Hematopoietic multipotent progenitor cell (in vitro differentiated cells): ENCODE measurements at regions not wholly inside any gene's neighbourhood (a gene's known extent, or its start where the extent isn't known, plus 50 kb on each side); places are given as distances from the start of the nearest gene placed in this dataset.
A peak's percentile ranks its signal among the peaks of the same experiment; 100 is the strongest.
"Not testable (repeated sequence)": the region's sequence is repeated elsewhere in the genome, so short reads cannot be mapped to it uniquely, and the experiment has no call there.

ENCODE experiments used
- DNase-seq, 3 donors: peaks; one replicate each; pipeline ENCODE4 v3.0.0-alpha.2; 2011 to 2015; ENCODE audit warnings: low read depth in 2 of 3, low spot score in 2 of 3

GRCh38 chrX:35382966-35383365 is 415.2 kb upstream of the MAGEB16 start:
- no peak for DNase-seq

GRCh38 chrX:35392232-35392631 is 405.9 kb upstream of the MAGEB16 start:
- DNase-seq: no peak

GRCh38 chrX:35406386-35406785 is 391.8 kb upstream of the MAGEB16 start:
- no peak for DNase-seq

- DNase-seq: no peak
These were observed 381.4 kb upstream of the MAGEB16 start for GRCh38 chrX:35416782-35417181.

- no peak for DNase-seq
These were observed 366.1 kb upstream of the MAGEB16 start for GRCh38 chrX:35432056-35432455.

- no peak for DNase-seq
These were observed 359.0 kb upstream of the MAGEB16 start for GRCh38 chrX:35439034-35439660.

- no peak for DNase-seq
These were observed 358.4 kb upstream of the MAGEB16 start for GRCh38 chrX:35439692-35440091.

- no peak for DNase-seq
These were observed 355.7 kb upstream of the MAGEB16 start for GRCh38 chrX:35442421-35442820.

- DNase-seq: peak in 1 of 3 donors; percentile 11
These were observed 355.0 kb upstream of the MAGEB16 start for GRCh38 chrX:35443091-35443582.

- DNase-seq: no peak
These were observed 353.3 kb upstream of the MAGEB16 start for GRCh38 chrX:35444671-35445355.

GRCh38 chrX:35445912-35446311 is 352.2 kb upstream of the MAGEB16 start:
- DNase-seq: no peak

GRCh38 chrX:35456891-35457290 is 341.3 kb upstream of the MAGEB16 start:
- no peak for DNase-seq

- DNase-seq: no peak
These were observed 340.0 kb upstream of the MAGEB16 start for GRCh38 chrX:35458142-35458541.

GRCh38 chrX:35461164-35461563 is 337.0 kb upstream of the MAGEB16 start:
- DNase-seq: no peak

- DNase-seq: not testable (repeated sequence)
These were observed 301.5 kb upstream of the MAGEB16 start for GRCh38 chrX:35496671-35497070.

- DNase-seq: not testable (repeated sequence)
These were observed 300.7 kb upstream of the MAGEB16 start for GRCh38 chrX:35497453-35497852.

- no peak for DNase-seq
These were observed 298.9 kb upstream of the MAGEB16 start for GRCh38 chrX:35499071-35499862.

GRCh38 chrX:35507701-35508100 is 290.4 kb upstream of the MAGEB16 start:
- no peak for DNase-seq

GRCh38 chrX:35548003-35548402 is 250.1 kb upstream of the MAGEB16 start:
- DNase-seq: not testable (repeated sequence)

GRCh38 chrX:35557916-35558315 is 240.2 kb upstream of the MAGEB16 start:
- no peak for DNase-seq

- no peak for DNase-seq
These were observed 236.2 kb upstream of the MAGEB16 start for GRCh38 chrX:35561985-35562384.

- DNase-seq: no peak
These were observed 235.7 kb upstream of the MAGEB16 start for GRCh38 chrX:35562395-35562794.
